ENCODE measurements at regions not wholly inside any gene's neighbourhood (a gene's known extent, or its start where the extent isn't known, plus 50 kb on each side); places are given as distances from the start of the nearest gene placed in this dataset.

GRCh38 chr12:83335748-83336147 is 649.0 kb downstream of the TMTC2 start:
- H2AFZ ChIP-seq (ENCODE audit: low read depth, low read length): no peak overlapping the region
- no peaks in the 10 kb centered on the region for H3K27me3 ChIP-seq (ENCODE audit: insufficient read depth, low read length, poor library complexity)
- no peak for ATAC-seq (ENCODE audit: insufficient read depth, low read depth)
- no peak overlapping the region for H3K4me3 ChIP-seq (ENCODE audit: low read depth in 1 of 2, low read length in 2 of 2)
- DNase-seq: no peak
- H4K20me1 ChIP-seq (ENCODE audit: insufficient read depth, low read length): no peaks in the 10 kb centered on the region
- TF ChIP-seq CTCF (IDR thresholded peaks at IDR 0.05; ENCODE audit: borderline replicate concordance, extremely low read depth, low read length, poor library complexity, severe bottlenecking): no peak
- TF ChIP-seq EZH2 (IDR thresholded peaks at IDR 0.05; ENCODE audit: borderline replicate concordance, low read depth, low read length, severe bottlenecking): no peak
- no peaks in the 10 kb centered on the region for H3K36me3 ChIP-seq (ENCODE audit: insufficient read depth, low read length)
- H3K4me2 ChIP-seq (ENCODE audit: insufficient read depth, low read length): no peak overlapping the region
- peaks cover 6% of the 10 kb centered on the region for H3K9me3 ChIP-seq (ENCODE audit: insufficient read depth, low read length, severe bottlenecking)
- H3K79me2 ChIP-seq (ENCODE audit: insufficient read depth, low read length): no peaks in the 10 kb centered on the region
- no peak overlapping the region for H3K9ac ChIP-seq (ENCODE audit: low read depth, low read length)
- no peaks in the 10 kb centered on the region for H3K4me1 ChIP-seq (ENCODE audit: insufficient read depth, low read length)
- H3K27ac ChIP-seq (ENCODE audit: low read length): no peak overlapping the region

- Histone ChIP-seq H3K27me3 (ENCODE audit: insufficient read depth, low read length, poor library complexity) (no peaks in the 10 kb centered on the region), H4K20me1 (ENCODE audit: insufficient read depth, low read length) (no peaks in the 10 kb centered on the region), H3K79me2 (ENCODE audit: insufficient read depth, low read length) (no peaks in the 10 kb centered on the region), H3K9me3 (ENCODE audit: insufficient read depth, low read length, severe bottlenecking) (no peaks in the 10 kb centered on the region), H3K36me3 (ENCODE audit: insufficient read depth, low read length) (no peaks in the 10 kb centered on the region), H3K4me3 (ENCODE audit: low read depth in 1 of 2, low read length in 2 of 2) (no peak overlapping the region), H3K9ac (ENCODE audit: low read depth, low read length) (no peak overlapping the region), H2AFZ (ENCODE audit: low read depth, low read length) (no peak overlapping the region), H3K4me2 (ENCODE audit: insufficient read depth, low read length) (no peak overlapping the region), H3K4me1 (ENCODE audit: insufficient read depth, low read length) (no peaks in the 10 kb centered on the region), H3K27ac (ENCODE audit: low read length) (no peak overlapping the region)
- no peak for DNase-seq
- ATAC-seq (ENCODE audit: insufficient read depth, low read depth): no peak
- TF ChIP-seq EZH2 (IDR thresholded peaks at IDR 0.05; ENCODE audit: borderline replicate concordance, low read depth, low read length, severe bottlenecking): no peak
- TF ChIP-seq CTCF (IDR thresholded peaks at IDR 0.05; ENCODE audit: borderline replicate concordance, extremely low read depth, low read length, poor library complexity, severe bottlenecking): no peak
Measured at GRCh38 chr12:83326666-83327065, 640.0 kb downstream of the TMTC2 start.

GRCh38 chr12:83323866-83324265 is 637.2 kb downstream of the TMTC2 start:
- Histone ChIP-seq H2AFZ (ENCODE audit: low read depth, low read length) (no peak overlapping the region), H3K27ac (ENCODE audit: low read length) (no peak overlapping the region), H3K27me3 (ENCODE audit: insufficient read depth, low read length, poor library complexity) (no peaks in the 10 kb centered on the region), H3K4me1 (ENCODE audit: insufficient read depth, low read length) (no peaks in the 10 kb centered on the region), H3K9ac (ENCODE audit: low read depth, low read length) (no peak overlapping the region), H3K4me3 (ENCODE audit: low read depth in 1 of 2, low read length in 2 of 2) (no peak overlapping the region), H3K4me2 (ENCODE audit: insufficient read depth, low read length) (no peak overlapping the region), H3K79me2 (ENCODE audit: insufficient read depth, low read length) (no peaks in the 10 kb centered on the region), H3K9me3 (ENCODE audit: insufficient read depth, low read length, severe bottlenecking) (no peaks in the 10 kb centered on the region), H3K36me3 (ENCODE audit: insufficient read depth, low read length) (no peaks in the 10 kb centered on the region), H4K20me1 (ENCODE audit: insufficient read depth, low read length) (no peaks in the 10 kb centered on the region)
- TF ChIP-seq EZH2 (IDR thresholded peaks at IDR 0.05; ENCODE audit: borderline replicate concordance, low read depth, low read length, severe bottlenecking) (no peak), CTCF (IDR thresholded peaks at IDR 0.05; ENCODE audit: borderline replicate concordance, extremely low read depth, low read length, poor library complexity, severe bottlenecking) (no peak)
- no peak for ATAC-seq (ENCODE audit: insufficient read depth, low read depth)
- no peak for DNase-seq

GRCh38 chr12:83322809-83323208 is 636.1 kb downstream of the TMTC2 start:
- DNase-seq: no peak

More at GRCh38 chr12:83322809-83323208, 636.1 kb downstream of the TMTC2 start:
- no peak for ATAC-seq (ENCODE audit: insufficient read depth, low read depth)
- Histone ChIP-seq H4K20me1 (ENCODE audit: insufficient read depth, low read length) (no peaks in the 10 kb centered on the region), H3K4me2 (ENCODE audit: insufficient read depth, low read length) (no peak overlapping the region), H3K4me3 (ENCODE audit: low read depth in 1 of 2, low read length in 2 of 2) (no peak overlapping the region), H3K9ac (ENCODE audit: low read depth, low read length) (no peak overlapping the region), H3K27ac (ENCODE audit: low read length) (no peak overlapping the region), H3K4me1 (ENCODE audit: insufficient read depth, low read length) (no peaks in the 10 kb centered on the region), H2AFZ (ENCODE audit: low read depth, low read length) (no peak overlapping the region), H3K36me3 (ENCODE audit: insufficient read depth, low read length) (no peaks in the 10 kb centered on the region), H3K9me3 (ENCODE audit: insufficient read depth, low read length, severe bottlenecking) (no peaks in the 10 kb centered on the region), H3K79me2 (ENCODE audit: insufficient read depth, low read length) (no peaks in the 10 kb centered on the region), H3K27me3 (ENCODE audit: insufficient read depth, low read length, poor library complexity) (no peaks in the 10 kb centered on the region)
- TF ChIP-seq EZH2 (IDR thresholded peaks at IDR 0.05; ENCODE audit: borderline replicate concordance, low read depth, low read length, severe bottlenecking): no peak
- no peak for TF ChIP-seq CTCF (IDR thresholded peaks at IDR 0.05; ENCODE audit: borderline replicate concordance, extremely low read depth, low read length, poor library complexity, severe bottlenecking)

All from DND-41 (cell line).